Prostate gland (tissue), 2 donors: ENCODE measurements at regions not wholly inside any gene's neighbourhood (a gene's known extent, or its start where the extent isn't known, plus 50 kb on each side); places are given as distances from the start of the nearest gene placed in this dataset.
"Not testable (repeated sequence)": the region's sequence is repeated elsewhere in the genome, so short reads cannot be mapped to it uniquely, and the experiment has no call there.

Experiments
- POLR2A ChIP-seq: fragments of 450-650 bp; IDR thresholded peaks from one replicate; pipeline ENCODE4 v1.6.1; 2016; ENCODE audit warnings: antibody characterized with exemption, mild to moderate bottlenecking
- POLR2AphosphoS5 ChIP-seq: sonication (generic); formaldehyde crosslinking; IDR thresholded peaks from one replicate; pipeline ENCODE4 v1.6.1; 2017; ENCODE audit warnings: antibody characterized with exemption
- TF ChIP-seq, protein P1 (sequence below), 4 experiments: fragments of 200-600 bp in 2 of 4; fragments of 450-650 bp in 2 of 4; sonication (generic) in 2 of 4; IDR thresholded peaks; 1 replicate in 3 of 4; 2 replicates in 1 of 4; pipeline ENCODE4 v1.5.1; 2016 to 2019; ENCODE audit warnings: antibody characterized with exemption in 4 of 4, mild to moderate bottlenecking in 2 of 4, moderate library complexity in 2 of 4

DNA sequence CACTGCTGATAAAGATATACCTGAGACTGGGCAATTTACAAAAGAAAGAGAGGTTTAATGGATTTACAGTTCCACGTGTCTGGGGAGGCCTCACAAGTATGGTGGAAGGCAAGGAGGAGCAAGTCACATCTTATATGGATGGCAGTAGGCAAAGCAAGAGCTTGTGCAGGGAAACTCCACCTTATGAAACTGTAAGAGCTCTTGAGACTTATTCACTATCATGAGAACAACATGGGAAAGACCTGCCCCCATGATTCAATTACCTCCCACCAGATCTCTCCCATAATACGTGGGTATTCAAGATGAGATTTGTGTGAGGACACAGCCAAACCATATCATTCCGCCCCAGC, 55.4 kb upstream of the NAMPT start:
- TF ChIP-seq, protein P1, sequence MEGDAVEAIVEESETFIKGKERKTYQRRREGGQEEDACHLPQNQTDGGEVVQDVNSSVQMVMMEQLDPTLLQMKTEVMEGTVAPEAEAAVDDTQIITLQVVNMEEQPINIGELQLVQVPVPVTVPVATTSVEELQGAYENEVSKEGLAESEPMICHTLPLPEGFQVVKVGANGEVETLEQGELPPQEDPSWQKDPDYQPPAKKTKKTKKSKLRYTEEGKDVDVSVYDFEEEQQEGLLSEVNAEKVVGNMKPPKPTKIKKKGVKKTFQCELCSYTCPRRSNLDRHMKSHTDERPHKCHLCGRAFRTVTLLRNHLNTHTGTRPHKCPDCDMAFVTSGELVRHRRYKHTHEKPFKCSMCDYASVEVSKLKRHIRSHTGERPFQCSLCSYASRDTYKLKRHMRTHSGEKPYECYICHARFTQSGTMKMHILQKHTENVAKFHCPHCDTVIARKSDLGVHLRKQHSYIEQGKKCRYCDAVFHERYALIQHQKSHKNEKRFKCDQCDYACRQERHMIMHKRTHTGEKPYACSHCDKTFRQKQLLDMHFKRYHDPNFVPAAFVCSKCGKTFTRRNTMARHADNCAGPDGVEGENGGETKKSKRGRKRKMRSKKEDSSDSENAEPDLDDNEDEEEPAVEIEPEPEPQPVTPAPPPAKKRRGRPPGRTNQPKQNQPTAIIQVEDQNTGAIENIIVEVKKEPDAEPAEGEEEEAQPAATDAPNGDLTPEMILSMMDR (IDR thresholded peaks at IDR 0.05): not testable (repeated sequence)
- not testable (repeated sequence) for TF ChIP-seq POLR2A, POLR2AphosphoS5
